GM19455 (cell line): ENCODE measurements at regions not wholly inside any gene's neighbourhood (a gene's known extent, or its start where the extent isn't known, plus 50 kb on each side); places are given as distances from the start of the nearest gene placed in this dataset.
"Not testable (repeated sequence)": the region's sequence is repeated elsewhere in the genome, so short reads cannot be mapped to it uniquely, and the experiment has no call there.

Experiments
- ATAC-seq: cut with Tn5 transposase; IDR thresholded peaks from one replicate; pipeline ENCODE4 v1.9.1; 2021; ENCODE audit not compliant: unreplicated experiment

GRCh38 chr4:97140545-97140944 is 1002.7 kb downstream of the STPG2 start:
- ATAC-seq, result no peak

- not testable (repeated sequence) for ATAC-seq
Measured at GRCh38 chr4:97141332-97141731, 1001.9 kb downstream of the STPG2 start.

- no peak for ATAC-seq
Measured at GRCh38 chr4:97142410-97142809, 1000.9 kb downstream of the STPG2 start.

- ATAC-seq, result no peak
Measured at GRCh38 chr4:97142893-97143292, 1000.4 kb downstream of the STPG2 start.

- ATAC-seq, result no peak
Measured at GRCh38 chr4:97144199-97144598, 999.1 kb downstream of the STPG2 start.

GRCh38 chr4:97150966-97151365 is 992.3 kb downstream of the STPG2 start:
- ATAC-seq, result no peak

- ATAC-seq, result no peak
Measured at GRCh38 chr4:97152149-97152548, 991.1 kb downstream of the STPG2 start.

GRCh38 chr4:97153042-97153441 is 990.2 kb downstream of the STPG2 start:
- no peak for ATAC-seq

- ATAC-seq, result no peak
Measured at GRCh38 chr4:97159625-97160024, 983.7 kb downstream of the STPG2 start.

GRCh38 chr4:97185233-97185632 is 958.0 kb downstream of the STPG2 start:
- ATAC-seq, result no peak

- no peak for ATAC-seq
Measured at GRCh38 chr4:97197106-97197505, 946.2 kb downstream of the STPG2 start.

- ATAC-seq, result no peak
Measured at GRCh38 chr4:97208749-97209148, 934.5 kb downstream of the STPG2 start.

GRCh38 chr4:97215409-97215941 is 927.8 kb downstream of the STPG2 start:
- ATAC-seq, result no peak

- no peak for ATAC-seq
Measured at GRCh38 chr4:97216046-97216445, 927.2 kb downstream of the STPG2 start.

GRCh38 chr4:97235521-97235920 is 907.8 kb downstream of the STPG2 start:
- ATAC-seq, result no peak

- ATAC-seq, result no peak
Measured at GRCh38 chr4:97238956-97239666, 904.2 kb downstream of the STPG2 start.

GRCh38 chr4:97239667-97239997 is 903.6 kb downstream of the STPG2 start:
- ATAC-seq, result no peak

- ATAC-seq, result no peak
Measured at GRCh38 chr4:97252615-97253154, 890.6 kb downstream of the STPG2 start.

- no peak for ATAC-seq
Measured at GRCh38 chr4:97262769-97263168, 880.5 kb downstream of the STPG2 start.

GRCh38 chr4:97270051-97270450 is 873.2 kb downstream of the STPG2 start:
- ATAC-seq, result no peak

- no peak for ATAC-seq
Measured at GRCh38 chr4:97279391-97279790, 863.9 kb downstream of the STPG2 start.

- ATAC-seq, result no peak
Measured at GRCh38 chr4:97300561-97300960, 842.7 kb downstream of the STPG2 start.

GRCh38 chr4:97305351-97305750 is 837.9 kb downstream of the STPG2 start:
- ATAC-seq, result no peak
